Fibroblast of lung (primary cell): ENCODE measurements at regions not wholly inside any gene's neighbourhood (a gene's known extent, or its start where the extent isn't known, plus 50 kb on each side); places are given as distances from the start of the nearest gene placed in this dataset.

Source experiments
- DNase-seq, 2 donors: peaks; one replicate each; pipeline versions ENCODE4 v3.0.0 to v3.0.0-alpha.2; 2010; ENCODE audit warnings: low read depth in 2 of 2
- H2AFZ ChIP-seq: 2 replicates; pipeline ENCODE4 v1.5.1; 2012; ENCODE audit warnings: low read length, control low read depth, inconsistent platforms
- H3K27ac ChIP-seq: 2 replicates; pipeline ENCODE4 v1.5.1; 2011; ENCODE audit warnings: low read length, control low read depth; ENCODE audit not compliant: insufficient read depth
- H3K27me3 ChIP-seq: 2 replicates; pipeline ENCODE4 v1.5.1; 2011; ENCODE audit warnings: mild to moderate bottlenecking, low read length; ENCODE audit not compliant: control insufficient read depth, insufficient read depth
- H3K36me3 ChIP-seq: 2 replicates; pipeline ENCODE4 v1.5.1; 2011; ENCODE audit warnings: low read length; ENCODE audit not compliant: control insufficient read depth, insufficient read depth
- H3K4me1 ChIP-seq: 2 replicates; pipeline ENCODE4 v1.5.1; 2011; ENCODE audit warnings: low read length; ENCODE audit not compliant: control insufficient read depth, insufficient read depth; ENCODE audit errors: extremely low read depth
- H3K4me2 ChIP-seq: 2 replicates; pipeline ENCODE4 v1.5.1; 2011; ENCODE audit warnings: low read length, control low read depth; ENCODE audit not compliant: insufficient read depth; ENCODE audit errors: extremely low read depth
- H3K4me3 ChIP-seq, 4 experiments: fragments of 200-600 bp in 1 of 4; sonication (generic) in 1 of 4; replicated peaks in 1 of 4; 2 replicates each; pipeline ENCODE4 v1.5.1; 2011 to 2016; ENCODE audit warnings: low read length in 4 of 4, low read depth in 3 of 4, mild to moderate bottlenecking in 3 of 4, control low read depth in 2 of 4, inconsistent platforms in 1 of 4, mixed read lengths in 1 of 4; ENCODE audit not compliant: insufficient read depth in 1 of 4; ENCODE audit errors: control extremely low read depth in 1 of 4
- H3K79me2 ChIP-seq: 2 replicates; pipeline ENCODE4 v1.5.1; 2012; ENCODE audit warnings: mild to moderate bottlenecking, low read length, inconsistent platforms; ENCODE audit not compliant: control insufficient read depth, insufficient read depth
- H3K9ac ChIP-seq: 2 replicates; pipeline ENCODE4 v1.5.1; 2011; ENCODE audit warnings: mild to moderate bottlenecking, low read length, control low read depth; ENCODE audit not compliant: insufficient read depth
- H3K9me3 ChIP-seq: 2 replicates; pipeline ENCODE4 v1.5.1; 2012; ENCODE audit warnings: low read depth, low read length; ENCODE audit not compliant: control insufficient read depth, insufficient read depth
- H4K20me1 ChIP-seq: 2 replicates; pipeline ENCODE4 v1.5.1; 2011; ENCODE audit warnings: low read length; ENCODE audit not compliant: control insufficient read depth, insufficient read depth; ENCODE audit errors: extremely low read depth
- CTCF ChIP-seq, 2 donors: IDR thresholded peaks in 1 of 2; conservative IDR thresholded peaks in 1 of 2; 1 replicate in 1 of 2; 2 replicates in 1 of 2; pipeline ENCODE4 v1.5.1; 2011 to 2012; ENCODE audit warnings: low read length in 2 of 2, control low read depth in 1 of 2, inconsistent platforms in 1 of 2, low read depth in 1 of 2, mild to moderate bottlenecking in 1 of 2
- EZH2 ChIP-seq: IDR thresholded peaks from 2 replicates; pipeline ENCODE4 v1.5.1; 2012; ENCODE audit warnings: low read length, control low read depth, mild to moderate bottlenecking; ENCODE audit errors: missing control alignments

- H3K9ac ChIP-seq = no peak overlapping the region
- H3K4me3 ChIP-seq = no peak overlapping the region
- no peaks in the 10 kb centered on the region for H3K4me1 ChIP-seq
- TF ChIP-seq CTCF (conservative IDR thresholded peaks at IDR 0.05 in 1 of 2, IDR thresholded peaks at IDR 0.05 in 1 of 2; ENCODE audit: low read depth in 1 of 2, low read length in 2 of 2) (no peak), EZH2 (no peak)
- H2AFZ ChIP-seq = no peak overlapping the region
- H4K20me1 ChIP-seq = no peaks in the 10 kb centered on the region
- no peak for DNase-seq
- no peak overlapping the region for H3K27ac ChIP-seq
- no peaks in the 10 kb centered on the region for H3K9me3 ChIP-seq
- no peak overlapping the region for H3K4me2 ChIP-seq
- no peaks in the 10 kb centered on the region for H3K27me3 ChIP-seq
- no peaks in the 10 kb centered on the region for H3K36me3 ChIP-seq
- H3K79me2 ChIP-seq = no peaks in the 10 kb centered on the region
Observed at GRCh38 chr10:10584161-10584560, 433.5 kb upstream of the CELF2 start.

GRCh38 chr10:10587744-10588393, 429.8 kb upstream of the CELF2 start:
- no peaks in the 10 kb centered on the region for H4K20me1 ChIP-seq
- H3K4me3 ChIP-seq = no peak overlapping the region
- H3K36me3 ChIP-seq = no peaks in the 10 kb centered on the region
- TF ChIP-seq CTCF (conservative IDR thresholded peaks at IDR 0.05 in 1 of 2, IDR thresholded peaks at IDR 0.05 in 1 of 2; ENCODE audit: low read depth in 1 of 2, low read length in 2 of 2) (no peak), EZH2 (no peak)
- no peaks in the 10 kb centered on the region for H3K79me2 ChIP-seq
- no peak for DNase-seq
- H3K4me1 ChIP-seq = no peaks in the 10 kb centered on the region
- no peaks in the 10 kb centered on the region for H3K27me3 ChIP-seq
- no peak overlapping the region for H3K27ac ChIP-seq
- H2AFZ ChIP-seq = no peak overlapping the region
- no peak overlapping the region for H3K4me2 ChIP-seq
- no peak overlapping the region for H3K9ac ChIP-seq
- H3K9me3 ChIP-seq = no peaks in the 10 kb centered on the region

GRCh38 chr10:10589540-10590303, 427.9 kb upstream of the CELF2 start:
- no peaks in the 10 kb centered on the region for H3K9me3 ChIP-seq
- no peak overlapping the region for H2AFZ ChIP-seq
- no peak overlapping the region for H3K4me2 ChIP-seq
- H3K79me2 ChIP-seq = no peaks in the 10 kb centered on the region
- H4K20me1 ChIP-seq = no peaks in the 10 kb centered on the region
- TF ChIP-seq CTCF (conservative IDR thresholded peaks at IDR 0.05 in 1 of 2, IDR thresholded peaks at IDR 0.05 in 1 of 2; ENCODE audit: low read depth in 1 of 2, low read length in 2 of 2) (no peak), EZH2 (no peak)
- H3K4me3 ChIP-seq = no peak overlapping the region
- H3K4me1 ChIP-seq = no peaks in the 10 kb centered on the region
- no peaks in the 10 kb centered on the region for H3K36me3 ChIP-seq
- H3K27me3 ChIP-seq = no peaks in the 10 kb centered on the region
- DNase-seq = peak; percentile 89 to 98
- H3K9ac ChIP-seq = no peak overlapping the region
- H3K27ac ChIP-seq = no peak overlapping the region
